Kidney epithelial cell (primary cell): ENCODE measurements at regions not wholly inside any gene's neighbourhood (a gene's known extent, or its start where the extent isn't known, plus 50 kb on each side); places are given as distances from the start of the nearest gene placed in this dataset.

ENCODE experiments used
- DNase-seq: peaks from one replicate; pipeline ENCODE4 v3.0.0-alpha.2; 2010; ENCODE audit warnings: low read depth
- H3K27me3 ChIP-seq: 2 replicates; pipeline ENCODE4 v1.6.0; 2011; ENCODE audit warnings: low read length; ENCODE audit not compliant: control insufficient read depth, insufficient read depth
- H3K36me3 ChIP-seq: 2 replicates; pipeline ENCODE4 v1.5.1; 2011; ENCODE audit warnings: low read length; ENCODE audit not compliant: control insufficient read depth, insufficient read depth
- H3K4me3 ChIP-seq: 2 replicates; pipeline ENCODE4 v1.5.1; 2011; ENCODE audit warnings: low read depth, mild to moderate bottlenecking, control low read depth, low read length
- CTCF ChIP-seq: IDR thresholded peaks from 2 replicates; pipeline ENCODE4 v1.5.1; 2011; ENCODE audit warnings: mild to moderate bottlenecking, moderate library complexity, low read length, control low read depth, inconsistent platforms; ENCODE audit not compliant: insufficient read depth, poor library complexity, severe bottlenecking

DNA sequence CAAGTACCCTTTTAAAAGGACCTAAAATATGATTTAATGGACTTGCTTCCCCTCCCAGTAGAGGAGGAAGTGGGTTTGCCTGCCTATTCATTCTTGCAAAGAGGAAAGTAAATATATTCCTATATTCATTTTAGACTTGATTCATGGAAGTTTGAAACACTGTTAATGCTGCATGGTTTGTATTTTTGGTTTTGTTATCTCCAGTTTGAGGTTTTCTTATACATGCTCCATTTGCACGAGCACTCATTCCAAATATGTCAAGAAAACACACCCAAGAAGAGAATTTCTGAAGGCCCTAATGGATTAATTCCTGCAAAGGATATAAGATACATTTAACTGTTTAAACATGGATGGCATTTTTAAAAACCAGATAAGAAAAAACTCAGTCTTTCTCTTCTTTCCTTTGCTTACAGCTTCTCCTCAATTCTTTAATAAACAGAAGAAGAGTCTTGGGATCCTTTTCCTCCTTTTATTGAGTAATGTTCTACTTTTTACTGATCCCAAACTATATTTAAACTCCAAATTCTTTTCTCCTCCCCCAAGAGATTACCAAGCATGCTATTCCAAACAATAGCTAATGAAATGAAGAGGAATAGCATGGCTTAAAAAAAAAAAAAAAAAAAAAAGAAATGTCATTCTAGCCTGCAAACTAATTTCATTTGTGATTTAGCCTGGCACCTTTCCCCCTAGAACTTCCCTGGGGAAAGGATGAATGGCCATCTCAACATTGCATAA lies 54.6 kb upstream of the LDB2 start:
- Histone ChIP-seq H3K4me3 (no peak overlapping the region), H3K27me3 (no peaks in the 10 kb centered on the region), H3K36me3 (no peaks in the 10 kb centered on the region)
- no peak for DNase-seq
- TF ChIP-seq CTCF, result no peak

DNA sequence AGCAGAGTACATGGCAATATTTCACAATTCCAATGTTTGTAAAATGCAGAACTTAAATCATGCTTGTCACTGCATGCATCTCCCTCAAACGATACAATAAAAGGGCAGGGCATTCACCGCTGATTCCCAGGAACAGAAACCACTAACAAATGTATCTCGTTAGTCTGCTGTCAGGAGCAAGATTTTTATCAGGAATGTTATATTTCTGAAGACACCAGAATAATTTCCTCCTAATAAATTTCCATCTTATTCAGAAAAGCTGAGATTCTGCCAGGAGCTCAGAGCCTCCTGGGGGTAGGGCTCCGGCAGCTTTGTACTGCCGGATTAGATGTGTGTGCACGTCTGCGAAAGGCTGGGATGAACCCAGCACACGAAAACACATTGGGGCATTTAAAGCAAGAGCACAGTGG lies 54.0 kb upstream of the LDB2 start:
- DNase-seq, result no peak
- H3K27me3 ChIP-seq, result no peaks in the 10 kb centered on the region
- no peak overlapping the region for H3K4me3 ChIP-seq
- H3K36me3 ChIP-seq, result no peaks in the 10 kb centered on the region
- no peak for TF ChIP-seq CTCF
